Anterior cingulate cortex (tissue), 58 donors: ENCODE measurements at regions not wholly inside any gene's neighbourhood (a gene's known extent, or its start where the extent isn't known, plus 50 kb on each side); places are given as distances from the start of the nearest gene placed in this dataset.

Experiments used
- DNase-seq, 58 donors: peaks; one replicate each; lab custom pipeline; 2025; lab: John Stamatoyannopoulos, UW

- no peak for DNase-seq
Measured at GRCh38 chr5:57618767-57619381, 136.3 kb upstream of the ACTBL2 start.

- DNase-seq, result no peak
Measured at GRCh38 chr5:57613741-57614140, 131.1 kb upstream of the ACTBL2 start.

- no peak for DNase-seq
Measured at GRCh38 chr5:57611177-57611576, 128.6 kb upstream of the ACTBL2 start.

- no peak for DNase-seq
Measured at GRCh38 chr5:57608542-57608941, 125.9 kb upstream of the ACTBL2 start.

- DNase-seq, result no peak
Measured at GRCh38 chr5:57601996-57602395, 119.4 kb upstream of the ACTBL2 start.

GRCh38 chr5:57600321-57600720 lies 117.7 kb upstream of the ACTBL2 start:
- no peak for DNase-seq

GRCh38 chr5:57598756-57599155 lies 116.1 kb upstream of the ACTBL2 start:
- DNase-seq, result peak in 2 of 58 donors; percentile 4 to 9

- peak in 1 of 58 donors; percentile 3 for DNase-seq
Measured at GRCh38 chr5:57598097-57598496, 115.5 kb upstream of the ACTBL2 start.

GRCh38 chr5:57595523-57595991 lies 112.9 kb upstream of the ACTBL2 start:
- no peak for DNase-seq

- no peak for DNase-seq
Measured at GRCh38 chr5:57594436-57594835, 111.8 kb upstream of the ACTBL2 start.

GRCh38 chr5:57592236-57592635 lies 109.6 kb upstream of the ACTBL2 start:
- DNase-seq, result no peak

GRCh38 chr5:57586649-57587048 lies 104.0 kb upstream of the ACTBL2 start:
- no peak for DNase-seq

GRCh38 chr5:57582578-57583070 lies 100.0 kb upstream of the ACTBL2 start:
- DNase-seq, result no peak

GRCh38 chr5:57581772-57582171 lies 99.2 kb upstream of the ACTBL2 start:
- DNase-seq, result no peak

- DNase-seq, result no peak
Measured at GRCh38 chr5:57581222-57581621, 98.6 kb upstream of the ACTBL2 start.

GRCh38 chr5:57577432-57578175 lies 95.0 kb upstream of the ACTBL2 start:
- no peak for DNase-seq

- no peak for DNase-seq
Measured at GRCh38 chr5:57576317-57576716, 93.7 kb upstream of the ACTBL2 start.

- no peak for DNase-seq
Measured at GRCh38 chr5:57575839-57576238, 93.2 kb upstream of the ACTBL2 start.

- DNase-seq, result no peak
Measured at GRCh38 chr5:57572461-57572860, 89.8 kb upstream of the ACTBL2 start.

GRCh38 chr5:57569601-57570000 lies 87.0 kb upstream of the ACTBL2 start:
- no peak for DNase-seq

GRCh38 chr5:57568136-57568535 lies 85.5 kb upstream of the ACTBL2 start:
- no peak for DNase-seq

- DNase-seq, result no peak
Measured at GRCh38 chr5:57566914-57567313, 84.3 kb upstream of the ACTBL2 start.
